Tibial nerve (tissue), 4 donors: ENCODE measurements at regions not wholly inside any gene's neighbourhood (a gene's known extent, or its start where the extent isn't known, plus 50 kb on each side); places are given as distances from the start of the nearest gene placed in this dataset.

Source experiments
- EP300 ChIP-seq, 2 donors: sonication (generic); formaldehyde crosslinking; IDR thresholded peaks; one replicate each; pipeline ENCODE4 v1.6.1; 2017; ENCODE audit warnings: antibody characterized with exemption in 2 of 2, mild to moderate bottlenecking in 1 of 2
- POLR2A ChIP-seq, 2 donors: fragments of 450-650 bp; IDR thresholded peaks; one replicate each; pipeline ENCODE4 v1.6.1; 2017; ENCODE audit warnings: antibody characterized with exemption in 2 of 2, mild to moderate bottlenecking in 2 of 2, moderate library complexity in 2 of 2
- TF ChIP-seq, protein P1 (sequence below), 5 experiments: fragments of 200-600 bp in 3 of 5; fragments of 450-650 bp in 2 of 5; sonication (generic) in 3 of 5; IDR thresholded peaks; one replicate each; pipeline ENCODE4 v1.5.1; 2016 to 2019; ENCODE audit warnings: antibody characterized with exemption in 5 of 5, mild to moderate bottlenecking in 3 of 5, moderate library complexity in 2 of 5

DNA sequence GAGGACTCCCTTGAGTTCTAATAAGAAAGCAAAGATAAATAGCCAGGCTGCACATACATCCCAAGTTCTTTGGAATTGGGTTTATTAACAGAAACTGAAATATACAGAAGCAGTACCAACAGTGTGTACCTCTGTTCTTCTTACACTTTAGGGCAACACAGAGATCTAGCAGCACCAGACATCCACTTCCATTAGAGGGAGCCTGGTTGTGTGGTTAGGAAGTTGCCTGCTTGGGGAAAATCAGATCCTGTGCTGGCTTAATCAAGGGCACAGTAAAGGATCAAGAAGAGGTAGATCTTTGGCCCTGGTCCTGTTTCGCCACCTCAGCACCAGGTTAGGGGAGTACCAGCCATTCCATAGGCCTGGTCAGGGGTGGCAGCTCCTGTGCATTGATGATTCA, 231.1 kb upstream of the ARHGAP24 start:
- TF ChIP-seq, protein P1, sequence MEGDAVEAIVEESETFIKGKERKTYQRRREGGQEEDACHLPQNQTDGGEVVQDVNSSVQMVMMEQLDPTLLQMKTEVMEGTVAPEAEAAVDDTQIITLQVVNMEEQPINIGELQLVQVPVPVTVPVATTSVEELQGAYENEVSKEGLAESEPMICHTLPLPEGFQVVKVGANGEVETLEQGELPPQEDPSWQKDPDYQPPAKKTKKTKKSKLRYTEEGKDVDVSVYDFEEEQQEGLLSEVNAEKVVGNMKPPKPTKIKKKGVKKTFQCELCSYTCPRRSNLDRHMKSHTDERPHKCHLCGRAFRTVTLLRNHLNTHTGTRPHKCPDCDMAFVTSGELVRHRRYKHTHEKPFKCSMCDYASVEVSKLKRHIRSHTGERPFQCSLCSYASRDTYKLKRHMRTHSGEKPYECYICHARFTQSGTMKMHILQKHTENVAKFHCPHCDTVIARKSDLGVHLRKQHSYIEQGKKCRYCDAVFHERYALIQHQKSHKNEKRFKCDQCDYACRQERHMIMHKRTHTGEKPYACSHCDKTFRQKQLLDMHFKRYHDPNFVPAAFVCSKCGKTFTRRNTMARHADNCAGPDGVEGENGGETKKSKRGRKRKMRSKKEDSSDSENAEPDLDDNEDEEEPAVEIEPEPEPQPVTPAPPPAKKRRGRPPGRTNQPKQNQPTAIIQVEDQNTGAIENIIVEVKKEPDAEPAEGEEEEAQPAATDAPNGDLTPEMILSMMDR (IDR thresholded peaks at IDR 0.05) = no peak
- TF ChIP-seq POLR2A (IDR thresholded peaks at IDR 0.05) (no peak), EP300 (IDR thresholded peaks at IDR 0.05) (no peak)
